Nephron (organoid): ENCODE measurements at regions not wholly inside any gene's neighbourhood (a gene's known extent, or its start where the extent isn't known, plus 50 kb on each side); places are given as distances from the start of the nearest gene placed in this dataset.
"Not testable (repeated sequence)": the region's sequence is repeated elsewhere in the genome, so short reads cannot be mapped to it uniquely, and the experiment has no call there.

Source experiments
- H3K27ac Mint-ChIP-seq, 3 experiments: 2 replicates each; pipeline ENCODE4 v1.8.0; 2020; ENCODE audit warnings: mixed read lengths in 3 of 3, mild to moderate bottlenecking in 2 of 3, moderate library complexity in 1 of 3
- H3K27me3 Mint-ChIP-seq: 2 replicates; pipeline ENCODE4 v1.8.0; 2021; ENCODE audit warnings: low read depth, mild to moderate bottlenecking, moderate library complexity, mixed read lengths
- H3K36me3 Mint-ChIP-seq: 2 replicates; pipeline ENCODE4 v1.8.0; 2020; ENCODE audit warnings: low read depth, mixed read lengths
- H3K4me1 Mint-ChIP-seq: 2 replicates; pipeline ENCODE4 v1.8.0; 2020; ENCODE audit warnings: mixed read lengths
- H3K4me3 Mint-ChIP-seq, 3 experiments: 2 replicates each; pipeline ENCODE4 v1.8.0; 2020; ENCODE audit warnings: mild to moderate bottlenecking in 3 of 3, mixed read lengths in 3 of 3, moderate library complexity in 2 of 3
- H3K9me3 Mint-ChIP-seq: 2 replicates; pipeline ENCODE4 v1.8.0; 2020; ENCODE audit warnings: mixed read lengths
- CTCF ChIP-seq, 3 experiments: fragments of 200-600 bp; sonication (generic); IDR thresholded peaks; one replicate each; pipeline ENCODE4 v1.5.0; 2021; ENCODE audit warnings: antibody characterized with exemption in 3 of 3; ENCODE audit not compliant: unreplicated experiment in 3 of 3

GRCh38 chr7:81488210-81488609 is 281.6 kb downstream of the HGF start:
- Mint-ChIP-seq H3K27me3 (no peaks in the 10 kb centered on the region), H3K27ac (no peak overlapping the region), H3K4me3 (no peak overlapping the region), H3K36me3 (no peaks in the 10 kb centered on the region), H3K4me1 (peaks cover 6% of the 10 kb centered on the region), H3K9me3 (no peaks in the 10 kb centered on the region)
- no peak for TF ChIP-seq CTCF (IDR thresholded peaks at IDR 0.05; ENCODE audit: unreplicated experiment in 3 of 3)

GRCh38 chr7:81487516-81487915 is 282.3 kb downstream of the HGF start:
- Mint-ChIP-seq H3K9me3 (no peaks in the 10 kb centered on the region), H3K4me1 (peaks cover 6% of the 10 kb centered on the region), H3K27ac (no peak overlapping the region), H3K27me3 (no peaks in the 10 kb centered on the region), H3K4me3 (no peak overlapping the region), H3K36me3 (no peaks in the 10 kb centered on the region)
- TF ChIP-seq CTCF (IDR thresholded peaks at IDR 0.05; ENCODE audit: unreplicated experiment in 3 of 3) = no peak

- Mint-ChIP-seq H3K27ac (peak overlapping the region in 1 of 3 experiments; percentile 53), H3K27me3 (no peaks in the 10 kb centered on the region), H3K4me3 (no peak overlapping the region), H3K4me1 (peaks cover 6% of the 10 kb centered on the region), H3K9me3 (no peaks in the 10 kb centered on the region), H3K36me3 (no peaks in the 10 kb centered on the region)
- TF ChIP-seq CTCF (IDR thresholded peaks at IDR 0.05; ENCODE audit: unreplicated experiment in 3 of 3) = no peak
Observed at GRCh38 chr7:81484261-81484660, 285.6 kb downstream of the HGF start.

- Mint-ChIP-seq H3K36me3 (no peaks in the 10 kb centered on the region), H3K27me3 (no peaks in the 10 kb centered on the region), H3K4me1 (peaks cover 6% of the 10 kb centered on the region), H3K9me3 (no peaks in the 10 kb centered on the region), H3K4me3 (no peak overlapping the region), H3K27ac (no peak overlapping the region)
- TF ChIP-seq CTCF (IDR thresholded peaks at IDR 0.05; ENCODE audit: unreplicated experiment in 3 of 3) = peak; percentile 66 to 75 (median 66)
Observed at GRCh38 chr7:81482600-81483186, 287.2 kb downstream of the HGF start.

GRCh38 chr7:81478664-81479063 is 291.2 kb downstream of the HGF start:
- no peak overlapping the region for H3K27ac Mint-ChIP-seq
- no peaks in the 10 kb centered on the region for H3K36me3 Mint-ChIP-seq
- no peaks in the 10 kb centered on the region for H3K27me3 Mint-ChIP-seq
- no peaks in the 10 kb centered on the region for H3K4me1 Mint-ChIP-seq
- no peak for TF ChIP-seq CTCF (IDR thresholded peaks at IDR 0.05; ENCODE audit: unreplicated experiment in 3 of 3)
- H3K9me3 Mint-ChIP-seq = no peaks in the 10 kb centered on the region
- H3K4me3 Mint-ChIP-seq = no peak overlapping the region

- not testable (repeated sequence) for H3K9me3 Mint-ChIP-seq, H3K27ac Mint-ChIP-seq, H3K27me3 Mint-ChIP-seq, H3K36me3 Mint-ChIP-seq, H3K4me3 Mint-ChIP-seq, H3K4me1 Mint-ChIP-seq
Observed at GRCh38 chr7:81478201-81478600, 291.6 kb downstream of the HGF start.
